Glomerular endothelial cell (primary cell): ENCODE measurements at regions not wholly inside any gene's neighbourhood (a gene's known extent, or its start where the extent isn't known, plus 50 kb on each side); places are given as distances from the start of the nearest gene placed in this dataset.
"Not testable (repeated sequence)": the region's sequence is repeated elsewhere in the genome, so short reads cannot be mapped to it uniquely, and the experiment has no call there.

Source experiments
- DNase-seq: peaks from one replicate; pipeline ENCODE4 v3.0.0-alpha.2; 2011; ENCODE audit warnings: low read depth, low spot score; ENCODE audit errors: extremely low read depth

DNA sequence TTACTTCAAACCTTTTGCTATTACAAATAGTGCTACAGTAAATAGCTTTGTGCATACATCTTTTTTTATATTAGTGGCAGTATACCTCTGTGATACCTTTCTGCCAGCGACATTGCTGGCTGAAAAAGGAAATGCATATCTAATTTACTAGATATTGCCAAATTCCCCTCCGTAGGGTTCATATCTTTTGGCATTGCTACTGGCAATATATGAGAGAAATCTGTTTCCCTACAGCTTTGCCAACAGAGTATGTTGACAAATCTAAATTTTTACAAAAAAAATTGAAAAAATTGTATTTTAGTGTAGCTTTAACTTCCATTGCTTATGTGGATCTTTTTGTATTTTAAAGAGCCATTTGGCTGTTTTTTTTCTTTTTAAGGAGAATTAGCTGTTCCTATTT, 426.7 kb downstream of the TRIB2 start:
- DNase-seq: no peak

DNA sequence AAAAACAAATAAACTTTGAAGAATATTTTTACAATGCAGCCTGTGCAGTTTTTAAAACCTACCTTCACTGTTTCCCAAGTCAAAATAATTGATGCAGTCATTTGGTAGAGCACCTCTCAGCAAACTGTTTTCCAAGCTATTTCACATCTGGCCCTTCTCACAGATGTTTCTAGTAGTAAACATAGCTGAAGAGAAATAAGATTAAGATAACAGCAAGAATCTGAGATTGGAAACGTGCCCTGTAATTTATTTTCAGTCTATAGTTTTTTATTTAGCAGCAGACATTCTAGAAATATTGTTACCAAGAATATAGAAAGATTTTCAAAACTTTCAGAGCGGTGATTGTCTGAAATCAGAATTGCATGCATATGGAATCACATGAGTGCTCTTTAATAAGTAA, 440.2 kb downstream of the TRIB2 start:
- no peak for DNase-seq

DNA sequence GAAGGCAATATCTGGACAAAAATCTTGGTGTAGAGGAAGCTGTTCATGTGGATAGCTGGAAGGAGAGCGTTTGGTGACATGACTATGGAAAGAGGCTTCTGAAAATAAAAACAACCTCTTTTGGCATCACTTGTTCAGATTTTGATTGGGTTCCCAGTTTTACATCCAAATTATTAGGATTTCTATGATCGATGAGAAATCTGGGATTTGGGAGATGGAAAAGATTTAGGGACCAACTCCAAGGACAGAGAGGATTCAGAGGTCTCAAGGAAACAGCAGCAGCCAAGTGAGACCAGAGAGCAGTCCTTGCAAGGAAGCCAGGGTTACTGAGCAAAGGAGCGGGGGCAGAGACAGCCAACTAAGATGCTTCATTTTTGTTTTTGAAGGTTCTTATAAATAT, 441.7 kb downstream of the TRIB2 start:
- no peak for DNase-seq

DNA sequence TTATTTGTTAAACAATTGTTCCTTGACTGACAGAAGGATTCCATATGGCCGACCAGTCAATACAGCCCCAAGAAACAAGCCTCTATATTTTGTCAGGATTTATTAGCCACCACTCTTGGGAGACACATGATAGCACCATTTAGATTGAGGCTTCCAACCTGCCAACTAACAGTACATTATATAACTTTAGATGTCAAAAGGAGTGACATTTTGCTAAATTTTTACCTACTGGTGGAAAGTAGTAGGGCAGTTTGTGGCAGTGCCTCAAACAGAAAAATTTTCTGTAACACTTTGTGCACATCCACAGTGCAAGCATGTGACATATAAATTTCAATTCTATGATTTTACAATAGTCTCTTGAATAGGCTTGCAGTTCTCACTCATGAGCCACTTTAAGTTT, 464.0 kb downstream of the TRIB2 start:
- no peak for DNase-seq

DNA sequence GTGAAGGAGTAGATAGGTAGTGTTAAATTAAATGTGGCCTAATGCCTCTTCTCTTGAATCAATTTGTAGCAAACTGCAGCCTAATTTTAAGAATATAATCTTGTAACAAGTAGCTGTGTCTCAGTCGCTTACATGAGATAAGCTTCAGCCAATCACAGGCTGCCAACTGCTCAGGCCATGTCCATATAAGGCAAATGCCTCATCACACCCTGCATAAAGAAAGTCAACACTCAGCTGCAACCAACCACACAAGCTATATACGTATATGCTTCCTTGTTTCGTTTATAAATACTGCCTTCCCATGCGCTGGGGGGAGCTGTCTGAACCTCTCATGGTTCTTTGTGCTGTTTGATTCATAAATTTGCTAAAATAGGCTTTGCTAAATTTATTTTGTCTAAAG, 476.3 kb downstream of the TRIB2 start:
- DNase-seq: no peak

DNA sequence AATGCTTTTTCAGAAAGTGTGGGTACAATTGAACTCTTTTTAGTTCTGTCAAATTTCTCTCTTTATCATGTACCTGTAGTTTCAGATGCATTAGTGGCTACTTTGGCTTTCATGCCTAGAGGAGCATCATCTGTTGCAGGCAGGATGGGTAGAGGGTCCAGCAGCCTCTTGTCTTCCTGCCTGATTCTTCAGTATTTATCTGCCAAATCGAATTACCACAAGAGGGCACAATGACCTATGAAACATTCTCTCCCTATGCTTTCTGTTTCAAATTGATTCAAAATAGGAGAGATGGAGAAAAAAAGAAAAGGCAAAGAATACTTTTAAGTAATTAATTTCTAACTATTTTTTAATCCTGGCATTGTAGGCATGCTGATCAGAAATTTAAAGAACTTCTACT, 477.2 kb downstream of the TRIB2 start:
- DNase-seq: no peak

DNA sequence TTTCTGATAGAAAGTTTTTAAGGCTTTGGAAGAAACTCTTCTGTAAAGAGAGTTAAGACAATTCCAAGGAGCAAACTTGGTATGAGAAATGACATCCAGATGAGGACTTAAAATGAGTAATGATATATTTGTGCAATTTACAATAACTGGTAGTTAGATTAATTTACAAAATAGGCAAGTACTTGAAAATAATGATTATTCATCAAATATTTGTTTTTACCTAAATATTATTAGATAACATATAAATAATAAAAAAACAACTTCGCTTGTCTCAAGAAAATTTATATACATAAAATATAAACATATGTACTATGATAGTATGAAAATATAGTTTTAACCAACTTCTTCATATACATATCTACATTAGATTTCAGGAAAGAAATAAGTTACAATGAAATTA, 478.5 kb downstream of the TRIB2 start:
- DNase-seq: no peak

DNA sequence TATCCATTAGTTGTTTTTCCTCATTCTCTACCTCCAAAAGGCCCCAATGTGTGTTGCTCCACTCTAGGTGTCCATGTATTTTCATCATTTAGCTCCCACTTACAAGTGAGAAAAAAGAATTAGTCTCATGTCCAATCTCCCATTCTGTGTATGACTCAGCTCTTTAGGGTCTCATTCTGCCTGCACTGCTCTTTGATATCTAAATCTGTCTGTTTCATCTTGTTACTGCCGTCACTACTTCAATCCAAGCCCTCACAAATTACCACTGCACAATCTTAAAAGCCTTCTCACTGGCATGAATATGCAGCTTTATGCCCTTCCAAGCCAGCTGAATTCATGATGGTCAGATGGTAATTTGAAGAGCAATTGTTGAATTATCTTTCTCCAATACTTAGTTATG, 480.5 kb downstream of the TRIB2 start:
- DNase-seq: no peak

DNA sequence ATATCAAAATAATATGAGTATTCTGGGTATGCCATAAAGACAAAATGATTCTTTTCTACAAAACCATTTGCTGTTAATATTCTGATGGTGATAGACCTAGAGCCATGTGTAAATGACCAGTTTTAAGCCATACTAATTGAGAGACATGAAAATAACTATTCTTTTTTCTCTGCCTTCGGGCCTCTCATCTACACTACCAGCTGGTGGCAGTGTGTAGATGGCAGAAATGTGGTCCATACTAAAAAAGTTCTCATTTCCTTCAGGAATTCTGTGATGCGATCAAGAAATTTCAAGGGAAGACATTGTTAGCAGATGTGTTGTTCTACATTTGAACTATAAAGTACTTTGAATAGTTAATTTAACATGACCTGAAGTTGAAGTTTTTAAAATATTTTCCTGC, 485.2 kb downstream of the TRIB2 start:
- no peak for DNase-seq

DNA sequence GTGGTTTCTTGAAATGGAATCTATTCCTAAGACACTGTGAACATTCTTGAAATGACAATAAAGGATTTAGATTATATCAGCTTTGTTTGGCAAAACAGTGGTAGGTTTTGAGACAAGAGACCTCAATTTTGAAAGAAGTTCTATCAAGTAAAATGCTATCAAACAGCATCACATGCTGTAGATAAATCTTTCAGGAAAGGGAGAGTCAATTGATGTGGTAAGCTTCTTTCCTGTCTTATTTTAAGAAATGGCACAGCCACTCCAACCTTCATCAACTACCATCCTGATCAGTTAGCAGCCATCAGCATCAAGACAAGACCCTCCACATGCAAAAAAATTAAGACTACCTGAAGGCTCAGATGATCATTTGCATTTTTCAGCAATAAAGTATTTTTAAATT, 495.4 kb downstream of the TRIB2 start:
- DNase-seq: no peak

DNA sequence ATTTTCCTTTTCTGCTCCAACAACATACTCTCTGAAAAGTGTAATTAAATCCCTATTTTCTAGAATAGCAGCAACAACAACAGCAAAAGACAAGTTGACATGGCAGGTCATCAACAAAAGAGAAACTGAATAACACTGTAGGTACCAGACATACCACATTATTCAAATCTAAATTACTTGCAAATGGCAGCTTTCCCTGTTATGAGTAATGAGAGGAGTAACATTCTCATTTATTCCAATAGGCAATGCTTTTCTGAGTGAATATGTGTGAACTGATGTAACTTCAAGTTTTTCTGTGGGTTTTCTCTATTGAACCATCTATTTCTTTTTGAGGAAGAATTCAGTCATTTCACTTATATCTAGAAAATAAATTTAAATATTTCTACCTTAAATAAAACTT, 501.5 kb downstream of the TRIB2 start:
- no peak for DNase-seq

DNA sequence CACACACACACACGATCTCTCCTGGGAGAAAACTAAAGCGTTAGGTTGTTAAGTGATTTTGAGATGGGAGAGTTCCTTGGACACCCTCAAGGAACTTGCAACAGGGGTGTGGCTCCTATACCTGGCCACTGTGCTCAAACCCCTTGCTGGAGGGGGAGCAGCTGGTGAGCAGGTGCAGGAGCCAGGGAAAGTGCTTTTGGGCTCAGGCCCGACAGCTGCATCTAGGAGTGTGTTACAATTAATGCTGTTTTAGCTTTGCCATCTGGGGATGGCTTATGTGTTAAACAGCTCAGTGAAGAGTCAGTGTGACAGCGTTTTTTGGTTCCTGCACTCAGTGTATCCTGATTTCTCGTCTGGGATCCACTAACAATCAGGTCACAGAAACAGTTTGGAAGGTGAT, 510.8 kb downstream of the TRIB2 start:
- no peak for DNase-seq

DNA sequence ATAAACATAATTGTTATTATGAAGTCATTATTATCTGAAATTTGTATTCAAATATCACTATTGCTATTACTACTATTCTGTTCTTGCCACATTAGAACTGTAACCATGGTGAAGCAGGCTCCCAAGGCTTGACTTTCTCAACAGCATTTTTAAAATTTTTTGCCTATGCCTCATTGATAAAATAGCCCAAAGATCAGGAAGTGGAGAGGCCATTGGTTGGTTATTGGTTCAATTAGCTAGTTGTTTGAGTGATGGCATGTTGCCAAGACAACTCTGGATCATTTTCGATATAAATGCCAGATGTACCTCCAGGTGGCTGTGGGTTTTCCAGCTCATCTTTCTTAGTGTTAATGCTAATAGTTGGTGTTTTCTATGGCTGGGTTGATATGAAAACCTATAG, 513.5 kb downstream of the TRIB2 start:
- no peak for DNase-seq

DNA sequence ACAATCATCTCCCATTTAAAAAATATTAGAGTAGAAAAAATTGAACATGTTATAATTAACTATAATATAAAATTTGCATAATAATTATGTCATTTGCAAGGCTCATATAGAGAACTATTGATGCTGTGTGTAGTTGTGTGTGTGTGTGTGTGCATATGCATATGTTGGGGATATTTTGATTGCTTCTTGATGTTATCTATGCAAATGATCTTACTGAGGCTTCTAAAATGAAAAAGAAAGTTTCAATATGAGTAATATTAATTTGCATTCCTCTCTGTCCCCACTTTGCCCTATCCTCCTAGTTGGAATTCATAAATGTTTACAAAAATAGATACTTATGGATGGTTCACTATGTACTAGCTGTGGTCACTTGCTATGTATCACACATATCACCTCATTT, 523.3 kb downstream of the TRIB2 start:
- no peak for DNase-seq

DNA sequence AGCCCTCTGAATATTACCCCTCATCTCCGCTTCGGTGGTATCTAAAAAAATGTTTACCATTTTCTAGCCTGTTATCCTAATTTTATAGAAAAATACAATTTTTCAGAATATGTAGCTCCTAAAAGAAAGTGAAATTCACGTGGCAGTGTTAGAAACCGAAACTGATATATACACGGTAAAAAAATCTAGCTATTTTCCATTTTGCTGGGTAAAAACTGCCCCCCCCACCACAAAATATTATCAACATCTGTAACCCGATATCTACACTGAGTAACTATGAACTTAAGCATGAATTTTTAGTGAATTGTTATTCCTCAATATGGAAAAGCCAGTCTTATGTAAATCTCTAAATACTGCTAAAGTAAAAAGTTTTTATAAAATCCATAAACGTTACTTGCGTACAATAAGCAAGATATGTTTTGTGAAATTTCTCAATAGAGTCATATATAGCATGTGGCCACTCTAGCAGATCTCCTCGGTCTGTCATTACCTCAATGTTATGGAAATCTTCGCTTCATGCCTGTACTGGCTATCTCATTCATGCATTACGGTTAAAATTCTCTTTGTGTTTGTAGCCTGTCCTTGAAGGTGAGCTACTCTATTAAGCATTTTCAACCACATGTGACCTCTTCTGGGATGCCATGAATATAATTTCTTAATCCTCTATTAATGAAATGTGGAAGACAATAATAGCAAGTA, 524.2 kb downstream of the TRIB2 start:
- DNase-seq: no peak

DNA sequence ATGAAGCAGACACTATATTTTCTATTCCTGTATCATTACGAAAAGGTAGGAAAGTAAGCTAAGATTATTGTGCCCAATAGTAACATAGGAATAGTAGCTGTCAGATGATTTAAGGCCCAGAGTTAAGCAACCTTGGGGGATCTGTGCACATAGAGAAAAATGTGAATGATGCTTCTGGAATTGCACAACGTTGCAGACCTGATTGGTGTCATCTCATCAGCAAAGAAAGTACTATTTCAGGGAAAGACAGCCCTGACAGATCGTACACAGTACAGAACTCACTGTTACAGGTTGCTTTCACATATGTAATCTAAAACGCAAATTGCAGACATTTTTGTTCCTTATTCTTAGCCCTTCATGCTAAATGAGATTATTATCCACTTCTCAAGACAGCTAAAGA, 535.9 kb downstream of the TRIB2 start:
- DNase-seq: no peak

DNA sequence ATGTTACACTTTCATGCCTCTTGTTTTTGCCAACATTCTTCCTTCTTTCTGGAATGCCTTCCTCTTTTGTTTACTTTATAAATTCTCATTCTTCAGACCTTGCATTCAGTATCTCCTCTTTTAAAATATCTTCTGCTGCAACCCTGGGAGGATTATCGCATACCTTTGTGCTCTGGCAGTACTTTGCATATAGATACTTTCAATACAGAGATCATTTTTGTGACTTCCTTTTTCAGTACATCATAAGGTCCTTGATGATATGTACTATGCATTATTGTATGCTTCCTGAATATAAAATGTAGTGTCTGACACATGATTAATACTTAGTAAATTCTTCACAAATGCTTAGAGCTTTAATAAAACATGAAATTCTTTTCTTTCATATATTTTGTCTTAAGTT, 538.7 kb downstream of the TRIB2 start:
- DNase-seq: no peak

DNA sequence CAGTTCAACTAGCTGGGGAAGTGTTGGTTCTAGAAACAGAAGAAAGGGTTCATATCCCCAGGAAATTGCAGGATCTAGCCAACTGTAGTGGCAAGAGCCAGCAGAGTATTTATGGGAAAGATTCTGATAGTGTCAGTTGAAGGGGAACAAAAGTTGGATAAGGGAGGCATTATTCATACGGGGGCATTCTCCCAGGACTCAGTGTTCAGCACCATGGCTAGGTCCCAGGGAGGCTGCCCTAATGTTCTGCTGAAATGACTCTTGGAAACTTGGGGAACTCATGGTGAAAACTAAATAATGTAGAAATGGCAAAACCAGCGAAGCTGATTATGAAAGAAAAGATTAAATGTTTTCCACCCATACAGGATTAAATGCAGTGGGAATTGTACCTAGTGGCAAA, 543.7 kb downstream of the TRIB2 start:
- DNase-seq: no peak

DNA sequence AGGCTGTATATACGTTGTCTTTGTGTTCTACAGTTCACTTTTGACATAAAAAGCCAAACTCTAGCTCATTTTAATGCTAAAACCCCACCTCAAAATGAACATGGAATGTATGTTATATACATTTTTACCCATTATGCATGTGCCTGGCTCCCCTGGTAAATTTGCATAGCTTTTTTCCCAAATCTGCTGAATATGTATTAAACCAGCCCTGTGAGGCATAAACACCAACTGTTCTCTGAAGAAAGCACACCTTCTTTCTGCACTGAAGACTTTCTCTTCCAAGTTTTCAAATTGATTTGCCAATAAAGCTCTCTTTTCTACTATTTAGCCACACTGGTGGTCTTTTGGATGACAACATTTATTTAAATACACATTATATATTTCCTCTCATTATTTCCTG, 549.4 kb downstream of the TRIB2 start:
- DNase-seq: no peak

DNA sequence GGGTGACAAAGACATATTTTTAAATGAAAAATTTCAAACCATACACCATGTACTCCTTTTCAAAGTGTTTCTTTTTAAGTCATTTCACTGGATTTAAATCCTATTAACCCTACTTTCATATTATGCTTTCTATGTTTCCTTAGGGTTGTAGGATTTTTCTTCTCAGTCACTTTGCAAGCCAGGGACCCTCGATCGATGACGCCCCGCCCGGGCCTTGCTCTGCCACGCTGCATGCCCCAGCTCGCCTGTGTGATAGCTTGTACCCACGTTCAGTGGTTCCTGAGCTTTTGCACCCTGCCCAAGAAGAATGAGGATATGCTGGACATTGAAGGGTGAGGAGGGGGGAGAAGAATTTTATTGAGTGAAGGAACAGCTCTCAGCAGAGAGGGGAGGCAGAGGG, 568.0 kb downstream of the TRIB2 start:
- no peak for DNase-seq

DNA sequence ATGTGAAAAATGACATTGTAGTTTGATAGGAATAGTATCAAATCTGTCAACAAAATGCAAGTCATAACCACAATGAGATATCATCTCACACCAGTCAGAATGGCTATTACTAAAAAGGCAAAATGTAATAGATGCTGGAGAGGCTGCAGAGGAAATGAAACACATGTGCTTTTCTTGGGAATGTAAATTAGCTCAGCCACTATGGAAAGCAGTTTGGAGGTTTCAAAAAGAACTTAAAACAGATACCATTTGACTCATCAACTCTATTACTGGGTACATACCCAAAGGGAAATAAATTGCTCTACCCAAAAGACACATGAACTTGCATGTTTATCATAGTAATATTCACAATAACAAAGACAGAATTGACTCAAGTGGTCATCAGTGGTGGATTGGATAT, 572.6 kb downstream of the TRIB2 start:
- DNase-seq: no peak

DNA sequence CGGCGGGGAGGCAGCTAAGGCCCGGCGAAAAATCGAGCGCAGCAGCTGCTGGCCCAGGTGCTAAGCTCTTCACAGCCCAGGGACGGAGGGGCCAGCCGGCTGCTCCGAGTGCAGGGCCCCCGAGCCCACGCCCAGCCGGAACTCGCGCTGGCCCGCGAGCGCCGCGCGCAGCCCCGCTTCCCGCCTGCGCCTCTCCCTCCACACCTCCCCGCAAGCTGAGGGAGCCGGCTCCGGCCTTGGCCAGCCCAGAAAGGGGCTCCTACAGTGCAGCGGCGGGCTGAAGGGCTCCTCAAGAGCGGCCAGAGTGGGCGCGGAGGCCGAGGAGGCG, 591.7 kb downstream of the TRIB2 start:
- DNase-seq: not testable (repeated sequence)

DNA sequence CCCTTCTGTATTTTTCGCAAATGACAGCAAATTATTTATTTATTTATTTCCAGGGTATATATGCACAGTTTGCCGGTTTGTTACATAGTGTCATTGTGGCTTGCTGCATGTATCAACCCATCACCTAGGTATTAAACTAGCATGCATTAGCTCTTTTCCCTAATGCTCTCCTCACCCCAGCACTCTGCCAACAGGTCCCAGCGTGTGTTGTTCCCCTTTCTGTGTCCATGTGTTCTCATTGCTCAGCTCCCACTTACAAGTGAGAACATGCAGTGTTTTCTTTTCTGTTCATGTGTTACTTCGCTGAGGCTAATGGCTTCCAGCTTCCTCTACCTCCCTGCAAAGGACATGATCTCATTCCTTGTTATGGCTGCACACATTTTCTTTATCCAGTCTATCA, 592.3 kb downstream of the TRIB2 start:
- DNase-seq: no peak

DNA sequence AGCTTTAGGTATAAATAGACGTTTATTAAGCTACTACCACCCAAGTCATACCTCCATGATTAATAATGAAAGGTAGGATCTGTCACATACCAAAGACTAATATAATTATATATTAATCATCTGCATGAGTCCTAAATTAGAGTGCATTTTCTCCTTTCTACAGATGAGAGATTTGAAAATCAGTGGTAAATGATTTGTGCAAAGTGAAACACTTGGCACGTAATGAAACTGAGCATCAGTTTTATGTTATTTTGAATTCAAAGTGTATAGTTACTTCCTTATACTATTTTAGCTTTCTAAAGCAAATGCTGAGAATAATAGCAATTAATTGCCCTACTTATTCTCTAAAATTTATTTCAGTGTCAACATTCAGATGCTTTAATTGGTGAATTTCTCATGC, 615.3 kb downstream of the TRIB2 start:
- no peak for DNase-seq
